HG03139 (cell line): ENCODE measurements at regions not wholly inside any gene's neighbourhood (a gene's known extent, or its start where the extent isn't known, plus 50 kb on each side); places are given as distances from the start of the nearest gene placed in this dataset.
A peak's percentile ranks its signal among the peaks of the same experiment; 100 is the strongest.

Experiments used
- ATAC-seq: cut with Tn5 transposase; IDR thresholded peaks from one replicate; pipeline ENCODE4 v1.9.1; 2021; ENCODE audit not compliant: unreplicated experiment

DNA sequence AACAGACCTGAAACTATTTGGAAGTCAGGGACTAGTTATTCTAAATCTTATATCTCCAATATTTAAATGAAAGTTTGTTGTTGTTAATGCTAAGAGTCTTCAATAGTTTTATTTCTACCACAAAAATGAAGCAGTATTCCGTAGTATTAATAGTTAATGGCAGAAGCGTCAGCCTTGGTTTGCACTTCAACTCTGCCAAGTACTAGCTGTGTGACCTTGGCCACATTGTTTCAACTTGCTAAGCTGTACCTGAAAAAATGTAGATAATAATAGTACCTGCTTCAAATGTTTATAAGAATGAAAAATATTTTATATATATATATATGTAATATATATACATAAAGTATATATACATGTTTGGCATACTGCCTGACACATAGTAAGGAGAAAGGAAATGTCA lies 354.6 kb upstream of the SATB1 start:
- ATAC-seq = no peak

- no peak for ATAC-seq
Observed at GRCh38 chr3:18778598-18778997, 353.5 kb upstream of the SATB1 start.

DNA sequence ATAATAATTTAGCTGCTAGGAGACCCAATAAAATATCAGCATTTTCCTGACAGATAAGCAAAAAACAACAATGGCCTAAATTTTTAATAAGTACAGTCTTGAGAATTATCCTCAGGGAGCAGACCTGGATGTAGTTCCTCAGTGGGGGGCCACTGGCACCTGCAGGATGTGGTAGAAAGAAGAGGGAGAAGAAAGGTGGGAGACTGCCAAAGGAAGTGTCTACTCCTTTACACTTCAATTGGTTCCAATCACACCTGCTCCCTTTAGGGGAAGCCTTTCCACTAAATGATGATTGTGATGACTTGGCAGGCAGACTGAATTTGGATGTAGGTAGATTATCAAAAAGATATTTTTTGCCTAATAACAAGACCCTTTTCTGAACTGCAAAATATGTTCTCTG lies 353.0 kb upstream of the SATB1 start:
- ATAC-seq = no peak

DNA sequence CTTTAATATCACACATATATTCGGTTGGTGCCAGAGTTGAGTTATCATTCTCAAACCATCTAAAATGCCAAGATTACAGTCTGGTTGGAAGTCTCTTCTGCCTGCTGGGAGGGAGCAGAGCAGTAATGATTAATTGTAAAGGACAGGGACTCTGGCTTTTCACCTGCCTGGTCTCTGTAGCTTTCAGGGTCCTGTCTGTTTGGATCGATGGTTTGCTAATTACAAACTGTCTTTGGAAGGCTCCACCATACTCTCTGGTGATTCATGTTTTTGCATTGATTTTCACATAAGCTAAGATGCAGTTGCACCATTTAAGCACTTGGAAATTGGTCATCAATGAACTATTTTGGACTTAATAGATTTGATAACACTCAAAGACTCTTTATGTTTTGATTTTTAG lies 350.4 kb upstream of the SATB1 start:
- ATAC-seq = no peak

- no peak for ATAC-seq
Observed at GRCh38 chr3:18774319-18775088, 349.4 kb upstream of the SATB1 start.

DNA sequence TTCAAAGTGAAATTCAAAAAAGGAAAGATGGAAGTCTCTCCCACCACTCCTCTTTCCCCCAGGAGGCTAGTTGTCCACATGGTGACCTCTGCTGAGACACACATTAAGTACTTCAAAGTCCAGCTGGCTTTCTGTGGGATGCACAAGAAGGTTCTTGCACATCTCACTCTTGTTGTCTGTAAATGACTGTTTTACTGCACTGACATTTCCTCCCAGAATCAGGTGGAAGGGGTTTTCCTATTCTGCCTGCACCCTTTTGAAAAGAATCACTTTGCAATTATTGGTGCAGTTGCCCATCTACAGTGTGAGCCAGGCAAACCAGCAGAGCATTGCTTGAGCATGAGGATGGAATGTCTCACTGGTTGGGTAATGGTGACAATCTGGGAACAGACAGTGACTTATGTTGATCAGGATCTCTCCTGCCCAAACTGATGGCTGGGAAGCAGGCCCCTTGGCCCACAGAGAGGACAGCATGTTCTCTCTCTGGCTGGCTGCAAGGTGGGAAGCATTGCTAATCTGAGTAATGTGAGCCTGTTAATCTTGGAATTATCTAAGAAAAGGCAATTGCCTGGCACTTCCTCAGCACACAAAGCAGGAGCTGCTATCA lies 347.7 kb upstream of the SATB1 start:
- no peak for ATAC-seq

- no peak for ATAC-seq
Observed at GRCh38 chr3:18771931-18772330, 346.8 kb upstream of the SATB1 start.

DNA sequence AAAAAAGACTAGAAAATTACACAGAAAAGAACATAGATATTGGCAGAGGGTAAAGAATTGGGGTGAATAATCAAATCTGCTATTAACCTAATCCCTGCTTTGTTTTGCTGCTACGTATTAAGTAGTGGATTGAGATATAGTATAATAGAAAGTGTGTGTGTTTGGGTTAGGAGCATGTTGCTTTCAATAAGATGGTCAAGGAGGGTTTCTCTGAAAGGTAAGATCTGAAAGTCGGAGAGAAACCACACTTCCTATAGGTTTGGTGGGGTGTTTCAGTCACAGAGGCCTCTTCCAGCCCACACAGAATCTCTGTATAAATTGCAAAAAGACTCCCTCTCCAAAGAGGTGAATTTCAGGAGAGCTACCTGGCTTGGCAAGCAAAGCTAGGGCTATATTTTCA lies 345.7 kb upstream of the SATB1 start:
- ATAC-seq = no peak

DNA sequence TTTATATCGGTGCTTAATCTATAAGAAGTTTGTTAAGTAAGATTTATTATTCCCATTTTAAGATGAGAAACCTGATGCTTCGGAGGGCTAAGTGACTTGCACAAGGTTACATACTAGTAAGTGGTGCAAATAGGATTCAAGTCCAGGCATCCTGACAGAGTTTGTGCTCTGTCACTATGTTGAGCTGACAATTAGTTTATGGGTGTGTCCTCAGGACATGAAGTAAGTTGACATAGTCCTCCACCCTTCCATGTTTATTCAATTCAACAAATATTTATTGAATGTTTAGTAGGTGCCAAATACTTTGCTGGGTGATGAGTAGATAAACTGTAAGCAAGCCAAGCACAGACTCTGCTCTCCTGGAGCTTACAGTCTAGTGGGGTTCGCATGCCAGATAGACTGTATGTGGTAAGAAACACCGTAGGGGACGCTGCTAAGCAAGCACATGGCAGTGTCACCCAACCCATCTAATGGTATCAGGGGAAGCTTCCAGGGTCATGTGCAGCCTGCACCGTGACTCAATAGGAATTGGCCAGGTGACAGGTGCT lies 342.7 kb upstream of the SATB1 start:
- no peak for ATAC-seq

- no peak for ATAC-seq
Observed at GRCh38 chr3:18766974-18767373, 341.8 kb upstream of the SATB1 start.

DNA sequence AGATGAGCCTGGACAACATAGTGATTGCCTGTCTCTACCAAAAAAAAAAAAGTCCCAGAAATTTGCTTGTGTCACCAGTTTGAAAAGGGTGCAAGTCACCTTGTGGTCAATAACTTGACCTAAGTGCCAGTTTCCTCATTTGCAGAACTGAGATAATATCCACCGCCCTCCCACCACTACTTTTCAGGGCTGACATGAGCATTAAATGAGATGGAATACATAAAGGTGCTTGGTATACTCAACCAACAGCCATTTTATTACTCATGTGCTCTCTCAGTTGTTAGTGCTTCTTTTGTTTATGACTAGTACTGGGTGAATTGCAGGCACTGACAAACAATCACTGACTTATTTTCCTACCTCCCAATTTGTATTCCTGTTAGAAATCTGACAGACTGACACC lies 340.5 kb upstream of the SATB1 start:
- no peak for ATAC-seq

GRCh38 chr3:18765161-18765560 lies 340.0 kb upstream of the SATB1 start:
- no peak for ATAC-seq

- ATAC-seq = no peak
Observed at GRCh38 chr3:18761530-18761929, 336.4 kb upstream of the SATB1 start.

DNA sequence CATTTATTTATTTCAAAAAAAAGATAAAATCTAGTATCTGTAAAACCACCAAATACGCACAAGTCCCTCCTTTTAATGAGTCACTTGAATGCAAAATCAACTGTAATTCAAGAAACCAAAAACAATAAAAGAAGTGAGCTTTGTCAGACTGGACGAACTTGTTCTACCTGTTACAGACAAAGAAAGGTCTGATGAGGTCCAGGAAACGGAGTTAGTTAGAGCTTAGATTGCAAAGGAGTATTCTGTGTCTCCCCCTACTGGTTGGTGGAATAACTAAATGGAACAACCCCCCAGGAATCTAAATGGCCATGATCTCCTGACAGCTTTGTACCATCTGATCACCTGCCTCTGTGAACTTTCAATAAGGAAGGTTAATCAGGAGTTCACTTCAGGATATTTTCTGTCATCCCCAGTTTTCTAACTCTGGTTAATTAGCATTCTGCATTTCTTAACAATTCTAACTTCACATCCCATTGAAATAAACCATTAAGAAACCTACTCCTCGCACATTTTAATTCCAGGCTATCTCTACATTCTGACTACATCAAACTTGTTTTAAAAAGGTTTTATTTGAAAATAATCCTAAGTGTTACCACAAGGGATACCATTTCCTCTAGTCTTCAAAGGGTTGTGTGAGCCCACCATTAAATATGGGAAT lies 333.0 kb upstream of the SATB1 start:
- ATAC-seq = peak; percentile 82

DNA sequence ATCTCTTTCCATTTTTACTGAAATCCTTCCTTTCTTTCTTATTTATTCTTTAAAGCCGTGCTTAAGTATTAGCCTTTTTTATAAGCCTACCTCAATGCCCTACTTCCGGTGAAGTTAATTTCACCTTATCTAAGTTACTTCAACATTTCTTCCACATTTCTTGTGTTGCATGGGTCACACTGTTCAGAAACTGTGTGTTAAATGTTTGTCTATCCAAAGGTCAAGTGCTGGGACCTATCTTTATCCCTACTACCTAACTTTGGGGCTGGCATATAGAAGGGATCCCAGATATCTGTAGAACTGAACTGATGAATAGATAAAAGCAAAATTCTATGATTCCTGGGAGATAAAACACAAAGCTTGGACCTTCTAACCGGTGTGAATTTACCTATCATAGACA lies 332.3 kb upstream of the SATB1 start:
- ATAC-seq = no peak

- no peak for ATAC-seq
Observed at GRCh38 chr3:18752273-18752934, 327.3 kb upstream of the SATB1 start.

DNA sequence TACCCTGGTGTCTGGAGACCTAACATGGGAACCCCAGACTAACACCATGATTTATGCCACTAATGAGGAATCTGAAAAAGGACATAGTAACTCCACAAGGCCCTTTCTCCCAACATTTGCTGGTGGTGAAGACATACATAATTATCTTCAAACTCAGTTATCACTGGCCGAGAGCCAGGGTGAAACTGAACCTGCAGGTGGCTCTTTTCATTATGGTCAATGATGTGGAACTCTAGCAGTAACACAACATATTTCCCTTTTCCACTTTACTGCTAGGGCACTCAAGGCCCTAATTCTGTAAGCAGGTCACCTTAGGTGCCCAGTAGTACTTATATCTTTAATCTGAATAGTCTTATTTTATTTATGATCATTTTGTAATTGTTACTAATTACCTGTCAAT lies 326.4 kb upstream of the SATB1 start:
- peak; percentile 55 for ATAC-seq

DNA sequence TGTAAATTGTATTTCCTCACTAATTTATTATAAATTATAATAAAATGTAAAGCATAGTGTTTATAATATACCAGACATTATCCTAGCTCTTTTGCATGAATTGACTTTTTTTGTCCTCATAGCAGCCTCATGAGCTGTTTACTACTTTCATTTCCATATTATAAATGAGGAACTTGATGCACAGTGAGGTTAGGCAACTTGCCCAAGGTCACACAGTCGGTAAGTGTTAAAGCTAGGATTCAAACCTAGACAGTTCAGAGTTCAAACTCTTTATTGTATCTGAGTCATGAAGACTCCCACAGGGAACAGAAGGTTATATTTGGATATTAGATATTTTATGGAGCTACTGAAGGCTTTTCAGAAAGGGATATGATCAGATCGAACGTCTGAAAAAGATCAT lies 322.2 kb upstream of the SATB1 start:
- ATAC-seq = no peak

- ATAC-seq = no peak
Observed at GRCh38 chr3:18745472-18745871, 320.3 kb upstream of the SATB1 start.

- ATAC-seq = no peak
Observed at GRCh38 chr3:18744472-18744871, 319.3 kb upstream of the SATB1 start.

GRCh38 chr3:18743761-18744160 lies 318.6 kb upstream of the SATB1 start:
- no peak for ATAC-seq
